Thymus (tissue), 11 donors: ENCODE measurements at regions not wholly inside any gene's neighbourhood (a gene's known extent, or its start where the extent isn't known, plus 50 kb on each side); places are given as distances from the start of the nearest gene placed in this dataset.

Experiments used
- DNase-seq, 9 donors: peaks; one replicate each; pipeline ENCODE4 v3.0.0-alpha.2; 2013; ENCODE audit warnings: low spot score in 9 of 9, low read depth in 6 of 9, missing footprints in 1 of 9
- H3K27ac ChIP-seq, 2 donors: one replicate each; pipeline ENCODE4 v1.5.1; 2013; ENCODE audit warnings: control low read depth in 1 of 2, low read depth in 1 of 2, low read length in 1 of 2, mild to moderate bottlenecking in 1 of 2, moderate library complexity in 1 of 2
- H3K27me3 ChIP-seq, 2 donors: one replicate each; pipeline ENCODE4 v1.5.1; 2013; ENCODE audit warnings: low read length in 1 of 2; ENCODE audit not compliant: control insufficient read depth in 2 of 2, insufficient read depth in 1 of 2
- H3K36me3 ChIP-seq, 2 donors: one replicate each; pipeline ENCODE4 v1.5.1; 2013; ENCODE audit warnings: low read length in 1 of 2, mild to moderate bottlenecking in 1 of 2, moderate library complexity in 1 of 2; ENCODE audit not compliant: control insufficient read depth in 2 of 2, insufficient read depth in 2 of 2
- H3K4me1 ChIP-seq, 2 donors: one replicate each; pipeline ENCODE4 v1.5.1; 2013; ENCODE audit warnings: low read length in 2 of 2; ENCODE audit not compliant: control insufficient read depth in 2 of 2, insufficient read depth in 2 of 2
- H3K4me3 ChIP-seq, 2 donors: one replicate each; pipeline ENCODE4 v1.5.1; 2013; ENCODE audit warnings: low read length in 2 of 2, control low read depth in 1 of 2, mild to moderate bottlenecking in 1 of 2
- H3K9me3 ChIP-seq, 2 donors: one replicate each; pipeline ENCODE4 v1.5.1; 2013; ENCODE audit warnings: low read length in 1 of 2, mild to moderate bottlenecking in 1 of 2; ENCODE audit not compliant: control insufficient read depth in 2 of 2, insufficient read depth in 1 of 2
- WGBS: extraction: QIAGEN DNeasy Blood & Tissue Kit; methylation state at CpG from one replicate; pipeline ENCODE4 v1.1.7; 2013; 5-methylcytosine and 5-hydroxymethylcytosine counted together
- donor health status: healthy.

DNA sequence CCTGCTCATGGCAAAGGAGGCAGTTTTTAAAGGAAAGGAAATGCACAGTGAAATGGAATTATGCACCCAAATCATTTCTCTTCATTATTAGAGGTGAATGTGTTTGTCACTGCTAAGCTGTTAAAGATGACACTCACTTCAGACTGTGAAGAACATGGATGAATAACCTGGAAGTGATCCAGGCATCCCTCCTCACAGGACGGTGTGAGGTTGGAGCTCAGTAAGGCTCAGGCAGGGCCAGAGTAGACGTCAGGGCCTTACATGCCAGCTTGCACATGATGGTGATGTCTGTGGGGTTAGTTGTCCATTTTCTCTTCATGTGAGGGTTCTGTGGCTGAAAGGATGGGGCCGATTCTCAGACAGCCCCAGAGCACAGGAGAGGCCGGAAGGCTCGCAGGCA lies 273.1 kb downstream of the PCNX1 start:
- no peak for DNase-seq
- Histone ChIP-seq H3K4me1 (no peaks in the 10 kb centered on the region), H3K9me3 (no peaks in the 10 kb centered on the region), H3K4me3 (no peak overlapping the region), H3K36me3 (no peaks in the 10 kb centered on the region), H3K27me3 (no peaks in the 10 kb centered on the region), H3K27ac (no peak overlapping the region)
- 95% methylated on average over 5 of the region's 5 CpGs for WGBS

- WGBS = 97% methylated on average over 23 of the region's 23 CpGs
- Histone ChIP-seq H3K4me3 (no peak overlapping the region), H3K27ac (no peak overlapping the region), H3K27me3 (no peaks in the 10 kb centered on the region), H3K36me3 (no peaks in the 10 kb centered on the region), H3K4me1 (no peaks in the 10 kb centered on the region), H3K9me3 (no peaks in the 10 kb centered on the region)
- DNase-seq = no peak
Measured at GRCh38 chr14:71181215-71182003, 274.1 kb downstream of the PCNX1 start.

DNA sequence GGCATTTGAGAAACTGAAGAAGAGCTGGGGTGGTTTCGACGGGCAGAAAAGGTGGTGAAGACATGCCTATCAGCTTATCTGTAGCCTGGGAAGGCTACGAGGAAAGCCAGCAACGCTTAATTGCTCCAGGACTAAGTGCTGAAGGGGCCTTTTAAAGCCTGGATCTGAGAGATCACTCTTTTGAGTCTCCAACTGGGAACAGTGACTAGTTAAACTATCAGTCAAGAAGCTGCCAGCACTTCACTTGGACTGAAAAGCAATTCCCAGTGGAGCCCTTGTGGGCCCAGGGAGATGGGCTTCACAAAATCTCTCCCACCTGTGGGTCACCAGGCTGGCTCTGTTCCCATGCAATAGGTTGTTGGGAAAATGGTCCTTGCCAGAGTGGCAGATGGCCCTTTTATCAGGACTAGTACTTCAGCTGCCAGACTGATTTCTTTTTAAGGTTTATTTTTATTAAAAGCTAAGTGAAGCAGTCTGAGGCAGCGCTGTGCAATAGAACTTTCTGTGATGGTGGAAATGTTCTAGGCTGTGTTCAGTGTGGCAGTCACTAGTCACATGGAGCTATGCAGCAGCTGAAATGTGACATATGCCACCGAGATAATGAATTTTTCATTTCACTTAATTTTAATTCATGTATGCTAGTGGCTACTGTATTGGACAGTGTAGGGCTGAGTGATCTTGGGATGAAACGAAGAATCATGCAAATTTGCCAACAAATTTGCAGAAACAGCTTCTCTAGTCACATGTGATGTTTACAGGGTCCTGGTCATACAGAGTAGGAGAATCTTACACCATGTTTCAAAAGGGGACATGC lies 276.8 kb downstream of the PCNX1 start:
- H3K27ac ChIP-seq = no peak overlapping the region
- H3K27me3 ChIP-seq = no peaks in the 10 kb centered on the region
- no peaks in the 10 kb centered on the region for H3K36me3 ChIP-seq
- DNase-seq = no peak
- H3K9me3 ChIP-seq = no peaks in the 10 kb centered on the region
- WGBS = 88% methylated on average over 7 of the region's 7 CpGs
- H3K4me1 ChIP-seq = no peaks in the 10 kb centered on the region
- no peak overlapping the region for H3K4me3 ChIP-seq

DNA sequence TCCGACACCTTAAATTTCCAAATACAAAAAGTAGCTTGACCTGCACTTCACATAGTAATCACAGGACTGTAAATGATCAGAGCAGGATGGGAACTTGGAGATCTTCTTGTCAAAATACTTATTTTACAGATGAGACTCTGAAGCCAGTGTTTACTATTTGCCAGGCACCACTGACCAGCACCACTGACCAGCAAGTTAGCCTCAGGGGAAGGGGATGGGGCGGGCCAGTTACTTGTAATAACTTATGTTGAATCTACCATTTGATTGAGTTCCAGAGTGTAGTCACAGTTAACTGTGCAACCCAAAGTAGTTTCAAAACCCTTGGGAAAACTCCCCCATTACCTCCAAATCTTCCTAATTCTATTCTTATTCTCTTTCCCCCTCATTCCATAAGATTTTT lies 278.4 kb downstream of the PCNX1 start:
- Histone ChIP-seq H3K27me3 (no peaks in the 10 kb centered on the region), H3K36me3 (no peaks in the 10 kb centered on the region), H3K4me1 (no peaks in the 10 kb centered on the region), H3K9me3 (no peaks in the 10 kb centered on the region), H3K4me3 (no peak overlapping the region), H3K27ac (no peak overlapping the region)
- WGBS = 94% methylated on average over 2 of the region's 2 CpGs
- no peak for DNase-seq

DNA sequence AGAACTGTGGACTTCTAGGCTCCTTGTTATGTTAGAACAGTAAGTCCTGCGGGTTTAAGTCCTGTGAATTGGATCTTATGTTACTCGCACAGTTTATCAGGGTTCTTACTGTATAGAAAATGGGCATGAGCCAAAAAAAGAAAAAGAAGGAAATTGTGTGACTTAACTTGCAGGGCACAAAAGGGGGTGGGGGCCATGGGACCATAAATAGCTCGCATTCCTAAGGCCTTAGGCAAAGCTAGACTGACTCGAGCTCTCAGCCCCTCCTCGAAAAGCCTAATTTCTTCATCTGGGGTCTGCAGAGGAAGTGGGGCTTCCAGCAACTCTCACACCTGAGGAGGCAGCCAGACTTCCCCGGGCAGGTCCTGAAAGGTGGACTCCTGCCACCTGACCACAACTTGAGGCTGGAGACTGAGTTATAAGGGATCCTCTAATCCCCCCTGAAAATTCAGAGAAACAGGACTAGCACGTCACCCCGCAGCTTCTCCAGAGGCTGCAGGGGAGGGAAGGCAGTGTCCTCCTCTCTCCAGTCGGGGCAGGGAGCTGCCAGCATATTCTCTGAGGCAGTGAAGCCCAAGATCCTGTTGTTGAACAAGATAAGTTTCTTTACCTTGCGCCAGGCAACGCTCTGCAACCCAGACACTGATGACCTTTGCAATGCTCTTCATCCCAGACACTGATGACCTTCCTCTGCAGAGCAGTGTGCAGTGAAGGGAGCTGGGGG lies 280.5 kb downstream of the PCNX1 start:
- Histone ChIP-seq H3K4me3 (no peak overlapping the region), H3K27ac (no peak overlapping the region), H3K27me3 (peaks cover 0 to under 1% of the 10 kb centered on the region in 2 donors), H3K4me1 (no peaks in the 10 kb centered on the region), H3K9me3 (no peaks in the 10 kb centered on the region), H3K36me3 (no peaks in the 10 kb centered on the region)
- DNase-seq = no peak
- WGBS = 79% methylated on average over 11 of the region's 11 CpGs

GRCh38 chr14:71190770-71191374 lies 283.6 kb downstream of the PCNX1 start:
- DNase-seq = no peak
- H3K27ac ChIP-seq = no peak overlapping the region
- H3K4me3 ChIP-seq = no peak overlapping the region
- no peaks in the 10 kb centered on the region for H3K9me3 ChIP-seq
- no peaks in the 10 kb centered on the region for H3K36me3 ChIP-seq
- H3K27me3 ChIP-seq = peaks cover 0 to 3% of the 10 kb centered on the region in 2 donors
- WGBS = 83% methylated on average over 5 of the region's 5 CpGs
- no peaks in the 10 kb centered on the region for H3K4me1 ChIP-seq

DNA sequence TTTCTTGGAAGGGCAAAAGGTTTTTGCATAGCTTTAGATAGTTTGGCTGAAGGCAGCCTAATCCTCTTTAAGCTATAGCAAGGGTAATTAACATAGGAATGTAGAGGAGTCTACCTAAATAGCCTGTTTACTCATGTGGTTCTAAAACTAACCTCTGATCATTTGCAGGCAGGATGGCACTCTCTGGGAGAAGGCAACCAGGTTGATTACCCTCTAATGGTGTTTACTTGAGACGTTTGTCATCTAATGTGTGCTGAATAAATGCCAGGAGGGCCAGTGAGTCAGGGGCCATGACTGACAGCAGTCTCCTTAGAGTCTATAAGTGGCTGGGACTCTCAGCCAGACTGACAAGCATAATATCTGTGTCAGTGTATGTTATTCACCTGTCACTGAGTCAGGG lies 286.4 kb downstream of the PCNX1 start:
- 72% methylated on average over 1 of the region's 1 CpG for WGBS
- Histone ChIP-seq H3K9me3 (no peaks in the 10 kb centered on the region), H3K4me1 (no peaks in the 10 kb centered on the region), H3K36me3 (no peaks in the 10 kb centered on the region), H3K4me3 (no peak overlapping the region), H3K27ac (no peak overlapping the region), H3K27me3 (peaks cover 0 to 3% of the 10 kb centered on the region in 2 donors)
- DNase-seq = no peak

GRCh38 chr14:71194251-71194650 lies 287.0 kb downstream of the PCNX1 start:
- no peak overlapping the region for H3K4me3 ChIP-seq
- 61% methylated on average over 1 of the region's 1 CpG for WGBS
- H3K36me3 ChIP-seq = no peaks in the 10 kb centered on the region
- no peak for DNase-seq
- H3K9me3 ChIP-seq = no peaks in the 10 kb centered on the region
- H3K27me3 ChIP-seq = peaks cover 0 to 3% of the 10 kb centered on the region in 2 donors
- H3K27ac ChIP-seq = no peak overlapping the region
- H3K4me1 ChIP-seq = no peaks in the 10 kb centered on the region
